GM19455 (cell line): ENCODE measurements at regions not wholly inside any gene's neighbourhood (a gene's known extent, or its start where the extent isn't known, plus 50 kb on each side); places are given as distances from the start of the nearest gene placed in this dataset.

Experiments used
- ATAC-seq: cut with Tn5 transposase; IDR thresholded peaks from one replicate; pipeline ENCODE4 v1.9.1; 2021; ENCODE audit not compliant: unreplicated experiment

DNA sequence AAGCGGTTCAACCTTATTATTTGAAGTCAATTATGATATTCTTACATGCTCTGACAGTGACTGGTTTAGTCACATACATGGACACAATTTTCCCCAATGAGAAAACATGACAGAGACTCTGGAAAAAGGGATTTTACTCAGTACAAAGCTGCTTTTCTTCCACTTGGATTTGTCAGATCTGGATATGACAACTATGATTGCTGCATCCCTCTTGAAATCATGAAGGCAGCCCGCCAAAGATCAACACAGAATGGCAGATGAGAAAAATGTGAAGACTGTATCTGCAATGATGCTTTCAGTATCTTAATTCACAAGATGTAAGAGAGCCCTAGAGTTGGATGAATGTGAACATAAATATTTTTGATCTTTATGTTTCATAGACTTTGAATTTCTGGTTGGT is 439.6 kb downstream of the CDH8 start:
- ATAC-seq: no peak

DNA sequence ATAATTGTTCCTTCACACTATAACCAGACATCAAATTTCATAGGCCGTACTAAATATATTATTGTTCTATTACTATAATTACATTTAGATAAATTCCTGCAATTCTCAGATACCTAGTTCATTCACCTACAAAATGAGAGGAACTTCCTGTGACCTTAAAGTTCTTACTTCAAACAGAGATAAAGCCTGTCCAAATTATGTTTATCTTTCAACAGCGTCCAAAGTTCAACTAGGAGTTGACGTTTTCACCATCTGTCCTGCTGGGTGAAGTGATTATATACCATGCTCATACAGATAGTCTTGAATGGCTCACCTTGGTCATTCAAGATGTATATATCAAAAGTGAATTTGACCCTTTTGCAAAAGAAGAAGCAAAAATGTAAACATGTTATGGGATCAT is 440.6 kb downstream of the CDH8 start:
- ATAC-seq: no peak

DNA sequence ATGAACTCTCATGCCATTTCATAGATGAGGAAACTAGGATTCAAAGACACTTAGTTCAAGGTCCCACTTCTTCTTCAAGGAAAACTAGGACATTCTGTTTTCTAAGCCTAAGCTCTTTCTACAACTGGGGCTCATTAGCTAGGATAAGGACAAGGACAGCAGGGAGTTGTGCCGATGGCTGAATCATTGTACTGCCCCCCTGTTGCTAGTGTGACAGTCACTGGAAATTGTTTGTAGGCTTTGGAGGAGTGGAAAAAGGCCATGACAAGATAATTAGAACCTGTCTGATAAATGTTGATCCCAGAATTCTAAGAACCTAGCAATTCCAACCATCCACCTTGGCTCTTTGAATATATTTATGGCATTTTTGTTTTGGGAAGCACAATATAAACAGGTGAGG is 445.7 kb downstream of the CDH8 start:
- no peak for ATAC-seq

DNA sequence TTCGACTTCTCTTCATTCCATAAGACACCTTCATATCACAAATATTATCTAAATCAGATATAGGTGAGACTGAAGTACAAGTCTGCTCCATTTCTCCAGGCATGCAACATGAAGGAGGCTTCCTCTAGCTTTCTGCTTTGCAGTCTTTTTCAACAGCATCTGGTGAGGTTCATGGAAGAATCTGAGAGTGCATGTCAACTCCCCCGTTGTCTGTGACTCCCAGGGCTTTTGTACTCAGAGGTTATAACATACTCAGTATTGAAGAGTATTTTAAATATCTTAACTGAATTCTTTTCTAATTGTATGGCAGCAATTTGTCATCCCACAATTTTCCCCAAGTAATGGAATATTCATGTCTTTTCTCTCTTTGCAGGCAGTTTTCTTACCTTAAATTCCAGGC is 448.7 kb downstream of the CDH8 start:
- no peak for ATAC-seq

- no peak for ATAC-seq
Observed at GRCh38 chr16:61581417-61582046, 454.7 kb downstream of the CDH8 start.

GRCh38 chr16:61580579-61580978 is 455.7 kb downstream of the CDH8 start:
- no peak for ATAC-seq

DNA sequence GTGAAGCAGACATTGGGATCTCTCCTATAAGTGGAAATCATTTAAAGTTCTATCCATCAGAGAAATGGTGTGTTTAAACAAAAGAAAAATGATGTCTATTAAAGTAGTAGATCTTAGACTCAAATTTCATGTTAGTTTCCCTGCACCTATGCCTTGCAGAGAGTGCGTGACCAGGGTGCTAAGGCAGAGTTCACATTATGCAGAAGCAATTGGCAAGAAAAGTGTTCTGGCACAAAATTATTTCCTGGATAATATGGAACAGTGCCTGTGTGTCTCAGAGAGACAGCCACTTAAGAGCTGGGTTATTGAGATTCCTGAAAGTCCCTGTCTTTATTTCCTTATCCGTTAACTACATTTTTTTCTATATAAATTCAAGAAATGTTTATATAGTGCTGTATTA is 457.0 kb downstream of the CDH8 start:
- no peak for ATAC-seq

DNA sequence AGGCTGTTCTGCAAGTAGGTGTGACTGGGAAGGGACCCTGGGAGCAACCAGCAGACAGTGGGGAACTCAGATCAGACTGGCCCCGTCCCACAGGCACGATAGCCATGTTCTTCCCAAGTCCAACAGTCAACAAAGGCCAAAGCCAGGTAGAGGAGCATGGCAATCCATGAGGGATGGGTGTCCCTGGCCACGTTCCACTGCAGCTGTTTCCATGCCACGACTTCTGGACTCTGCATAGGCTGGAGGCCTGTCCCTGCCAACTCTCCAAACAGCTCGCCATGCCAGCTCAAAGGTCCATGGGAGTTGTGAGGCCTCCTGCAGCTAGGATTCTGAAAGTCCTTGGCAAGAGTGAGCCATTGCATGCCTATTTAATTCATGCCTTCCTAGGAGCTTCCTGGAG is 459.8 kb downstream of the CDH8 start:
- ATAC-seq: no peak

DNA sequence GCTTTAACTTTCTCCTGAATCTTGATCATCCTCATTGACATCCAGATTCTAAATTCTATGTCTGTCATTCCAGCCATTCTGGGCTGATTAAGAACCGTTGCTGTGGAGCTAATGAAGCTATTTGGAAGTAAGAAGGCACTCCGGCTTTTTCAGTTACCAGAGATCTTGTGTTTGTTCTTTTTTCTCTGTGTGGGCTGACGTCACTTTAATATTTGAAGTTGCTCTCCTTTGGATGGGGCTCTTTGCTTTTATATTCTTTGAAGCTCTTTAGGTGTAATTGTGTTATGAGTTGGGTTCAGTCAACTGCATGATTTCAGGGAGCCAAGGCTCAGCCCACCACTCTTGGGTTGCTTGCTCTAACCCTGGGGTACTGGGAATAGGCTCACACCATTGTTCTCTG is 460.6 kb downstream of the CDH8 start:
- no peak for ATAC-seq

DNA sequence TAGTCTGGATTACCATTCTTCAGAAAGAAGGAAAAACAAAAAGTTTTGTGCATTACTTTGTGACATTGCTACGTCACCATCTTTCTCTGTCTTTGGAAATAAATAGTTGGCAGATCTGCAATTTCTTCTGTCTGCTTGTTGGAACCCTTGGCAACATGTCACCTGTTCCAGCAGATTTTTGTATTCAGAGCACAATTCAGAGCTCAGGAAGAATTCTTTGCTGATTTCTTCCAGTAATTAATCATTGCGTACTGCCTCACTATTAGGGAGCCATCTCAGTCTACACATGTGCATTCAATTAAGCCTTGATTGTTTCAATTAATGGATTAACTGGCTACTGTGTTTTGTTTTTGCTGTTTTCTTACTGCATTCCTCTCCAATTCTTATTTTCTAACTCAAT is 467.2 kb downstream of the CDH8 start:
- no peak for ATAC-seq

GRCh38 chr16:61564716-61565115 is 471.5 kb downstream of the CDH8 start:
- ATAC-seq: no peak

DNA sequence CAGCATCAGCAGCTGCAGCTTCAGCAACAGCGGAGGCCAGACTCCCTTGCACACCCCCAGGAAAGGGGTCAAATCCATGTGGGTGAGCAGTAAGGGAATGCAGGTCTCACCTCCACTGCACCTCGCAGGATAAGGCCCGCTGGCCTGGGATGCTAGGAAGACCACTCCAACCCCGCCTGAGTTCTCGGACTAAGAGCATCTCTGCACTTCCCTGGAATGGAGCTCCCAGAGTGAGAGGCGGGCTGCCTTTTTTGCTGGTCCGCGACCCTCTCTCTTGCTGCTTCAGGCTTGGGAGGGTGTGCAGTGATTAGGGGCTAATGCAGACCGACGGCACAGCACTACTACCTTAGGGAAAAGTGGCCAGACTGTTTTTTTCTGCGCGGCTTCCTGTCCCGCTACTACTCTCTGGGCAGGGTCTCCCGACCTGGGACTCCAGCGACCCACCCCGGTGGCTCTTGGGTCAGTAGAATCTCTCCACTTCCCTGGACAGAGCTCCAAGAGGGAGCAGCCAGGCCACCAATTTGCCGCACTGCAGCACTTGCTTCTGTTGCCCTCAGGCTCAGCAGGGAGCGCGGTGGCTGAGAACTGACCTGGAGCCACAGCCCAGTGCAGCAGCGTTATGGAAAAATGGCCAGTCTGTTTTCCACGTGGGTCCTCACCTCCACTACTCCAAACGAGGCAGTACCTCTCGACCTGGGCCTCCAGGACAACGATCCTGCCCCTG is 480.4 kb downstream of the CDH8 start:
- no peak for ATAC-seq

- ATAC-seq: no peak
Observed at GRCh38 chr16:61549327-61549726, 486.9 kb downstream of the CDH8 start.

DNA sequence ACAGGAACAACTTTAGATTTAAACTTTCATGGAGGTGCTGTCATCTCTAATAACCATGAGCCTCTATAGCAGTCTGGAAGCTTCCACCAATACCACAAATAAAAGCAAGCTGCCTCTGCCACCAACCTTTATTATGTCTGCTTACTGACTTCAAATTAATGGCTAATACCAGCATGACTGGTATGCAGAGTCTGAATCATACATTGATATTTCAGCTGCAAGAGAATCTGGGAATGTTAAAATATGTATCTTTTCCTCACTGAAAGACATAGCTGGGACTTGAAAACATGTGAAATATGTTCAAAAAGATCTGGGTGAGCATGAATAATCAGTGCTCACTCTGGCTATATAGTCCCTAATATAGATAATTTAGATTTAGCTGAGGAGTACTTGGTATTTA is 488.6 kb downstream of the CDH8 start:
- ATAC-seq: no peak

DNA sequence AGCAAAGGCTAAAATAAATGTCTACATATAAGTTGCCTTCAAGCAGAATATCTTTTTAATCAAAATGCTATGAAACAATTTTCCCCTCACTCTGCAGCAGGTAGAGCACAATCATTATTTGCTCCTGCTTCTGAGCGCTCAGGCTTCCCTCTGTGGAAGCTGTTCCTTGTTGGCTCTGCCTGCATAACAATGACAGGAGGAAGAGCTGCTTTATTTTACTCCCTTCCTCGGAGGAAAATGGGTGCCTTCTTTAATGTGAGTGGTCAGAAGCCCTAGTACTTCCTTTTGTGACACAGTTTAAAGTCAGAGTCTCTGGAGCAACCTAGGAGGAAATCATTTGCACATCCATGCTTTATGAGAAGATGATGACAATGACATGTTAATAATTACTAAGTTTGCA is 492.1 kb downstream of the CDH8 start:
- no peak for ATAC-seq

GRCh38 chr16:61540216-61540615 is 496.0 kb downstream of the CDH8 start:
- no peak for ATAC-seq

DNA sequence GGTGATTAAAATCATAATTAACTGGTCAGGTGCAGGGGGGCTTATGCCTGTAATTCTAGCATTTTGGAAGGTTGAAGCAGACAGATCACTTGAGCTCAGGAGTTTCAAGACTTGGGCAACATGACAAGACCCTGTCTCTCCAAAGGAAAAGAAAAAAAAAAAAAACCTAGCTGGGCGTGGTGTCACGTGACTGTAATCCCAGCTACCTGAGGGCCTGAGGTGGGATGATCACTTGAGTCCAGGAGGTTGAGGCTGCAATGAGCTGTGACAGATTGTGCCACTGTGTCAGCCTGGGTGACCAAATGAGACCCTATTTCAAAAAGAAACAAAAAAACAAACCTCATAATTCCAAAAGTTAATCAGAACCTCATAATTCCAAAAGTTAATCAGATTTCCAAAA is 505.5 kb downstream of the CDH8 start:
- no peak for ATAC-seq

DNA sequence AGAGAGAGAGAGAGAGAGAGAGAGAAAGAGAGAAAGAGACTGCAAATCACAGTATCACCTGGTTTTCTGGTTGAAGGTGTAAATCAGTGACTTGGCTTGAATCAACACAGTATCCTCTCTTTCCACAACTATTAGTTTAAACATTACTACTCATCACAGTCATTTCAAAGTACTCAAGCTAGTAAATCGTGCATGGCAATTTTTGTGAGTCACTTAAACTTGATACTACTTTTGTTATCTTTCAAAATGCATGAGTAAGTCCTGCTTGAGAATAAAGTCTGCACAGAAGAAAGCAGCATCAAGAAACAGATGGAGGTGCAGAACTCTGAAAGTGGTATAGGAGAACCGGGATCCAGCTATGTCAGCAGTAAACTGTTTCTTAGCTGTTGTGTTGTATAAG is 535.4 kb downstream of the CDH8 start:
- no peak for ATAC-seq

- ATAC-seq: no peak
Observed at GRCh38 chr16:61480250-61480649, 556.0 kb downstream of the CDH8 start.

GRCh38 chr16:61471737-61472136 is 564.5 kb downstream of the CDH8 start:
- no peak for ATAC-seq

GRCh38 chr16:61471023-61471422 is 565.2 kb downstream of the CDH8 start:
- no peak for ATAC-seq

DNA sequence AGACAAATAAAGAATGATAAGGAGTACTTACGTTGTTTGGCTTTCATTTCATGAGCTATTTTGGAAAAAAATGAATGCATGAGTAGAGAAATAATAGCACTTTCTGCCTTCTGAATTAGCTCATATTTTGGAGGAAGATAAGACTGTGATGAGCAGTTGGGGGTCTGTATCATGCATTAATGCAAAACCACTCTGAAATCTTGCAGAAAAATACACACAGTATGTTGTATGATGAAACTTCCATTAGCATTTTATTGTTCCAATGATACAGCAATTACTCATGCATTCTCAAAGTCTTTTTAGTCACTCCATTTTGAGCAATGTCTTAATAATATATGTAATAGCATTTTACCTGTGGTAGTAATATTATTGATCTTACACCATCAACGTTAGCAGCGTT is 571.0 kb downstream of the CDH8 start:
- ATAC-seq: no peak

DNA sequence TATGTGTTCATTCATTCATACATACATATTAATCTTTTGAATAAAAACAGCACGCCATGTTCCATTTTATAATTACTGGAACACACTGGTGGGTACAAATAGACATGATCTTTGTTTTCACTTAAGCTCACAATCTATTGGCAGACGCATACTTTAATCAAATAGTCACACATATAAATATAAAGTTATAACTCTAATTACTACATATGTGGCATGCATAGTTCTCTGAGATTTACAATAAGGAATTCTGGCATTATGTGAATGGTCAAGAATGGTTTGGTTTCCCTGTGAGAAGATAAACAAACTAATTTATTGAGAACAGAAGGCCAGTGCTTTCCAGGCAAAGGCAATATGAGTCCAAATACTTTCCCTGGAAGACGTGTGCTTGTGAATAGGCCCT is 576.2 kb downstream of the CDH8 start:
- ATAC-seq: no peak
